ENCODE measurements at regions not wholly inside any gene's neighbourhood (a gene's known extent, or its start where the extent isn't known, plus 50 kb on each side); places are given as distances from the start of the nearest gene placed in this dataset.

DNA sequence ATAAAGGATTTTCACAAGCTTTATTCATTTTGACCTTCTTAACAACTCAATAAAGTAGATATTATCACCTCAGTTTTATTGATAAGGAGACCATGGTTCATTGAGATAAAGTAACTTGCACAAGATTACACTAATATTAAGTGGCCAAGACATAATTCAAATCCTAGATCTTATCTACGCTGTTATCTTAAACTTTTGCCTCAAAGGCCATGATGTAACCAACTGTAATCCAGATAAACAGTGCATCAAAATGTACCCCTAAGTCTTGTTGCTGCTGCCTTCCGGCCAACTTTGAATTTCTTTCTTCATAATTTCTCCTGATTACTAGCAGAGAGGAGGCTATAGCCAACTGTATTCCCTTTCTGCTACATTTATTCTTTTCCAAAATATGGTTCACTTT, 1094.8 kb upstream of the PIK3C3 start:
- no peak for DNase-seq (ENCODE audit: extremely low read depth in 1 of 11, low read depth in 9 of 11, low spot score in 4 of 11)

- no peak for DNase-seq (ENCODE audit: extremely low read depth in 1 of 11, low read depth in 9 of 11, low spot score in 4 of 11)
Observed at GRCh38 chr18:40855661-40856060, 1099.4 kb upstream of the PIK3C3 start.

GRCh38 chr18:40852406-40852805, 1102.6 kb upstream of the PIK3C3 start:
- no peak for DNase-seq (ENCODE audit: extremely low read depth in 1 of 11, low read depth in 9 of 11, low spot score in 4 of 11)

DNA sequence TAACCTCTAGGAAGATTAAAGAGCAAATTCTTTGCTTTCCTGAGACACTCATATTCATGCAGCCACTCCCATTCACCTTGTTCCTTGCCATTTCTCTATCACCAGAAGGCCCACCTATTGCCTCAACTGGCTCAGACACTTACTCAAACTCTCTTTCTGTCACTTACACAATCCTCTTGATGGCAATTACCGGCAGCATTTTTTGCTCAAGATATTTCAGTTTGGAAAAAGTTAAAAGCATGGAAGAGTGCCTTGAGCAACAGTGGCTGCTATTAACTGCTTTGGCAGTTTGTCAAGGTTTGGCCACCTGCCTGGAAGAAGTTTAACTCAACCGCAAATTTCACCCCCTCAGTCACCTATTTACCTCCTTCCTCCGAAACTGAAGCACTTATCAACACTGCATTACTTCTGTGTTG, 1104.0 kb upstream of the PIK3C3 start:
- DNase-seq (ENCODE audit: extremely low read depth in 1 of 11, low read depth in 9 of 11, low spot score in 4 of 11) = peak in 9 of 11 donors; percentile 11 to 32 (median 18)

- DNase-seq (ENCODE audit: extremely low read depth in 1 of 11, low read depth in 9 of 11, low spot score in 4 of 11) = no peak
Observed at GRCh38 chr18:40849886-40850285, 1105.1 kb upstream of the PIK3C3 start.

DNA sequence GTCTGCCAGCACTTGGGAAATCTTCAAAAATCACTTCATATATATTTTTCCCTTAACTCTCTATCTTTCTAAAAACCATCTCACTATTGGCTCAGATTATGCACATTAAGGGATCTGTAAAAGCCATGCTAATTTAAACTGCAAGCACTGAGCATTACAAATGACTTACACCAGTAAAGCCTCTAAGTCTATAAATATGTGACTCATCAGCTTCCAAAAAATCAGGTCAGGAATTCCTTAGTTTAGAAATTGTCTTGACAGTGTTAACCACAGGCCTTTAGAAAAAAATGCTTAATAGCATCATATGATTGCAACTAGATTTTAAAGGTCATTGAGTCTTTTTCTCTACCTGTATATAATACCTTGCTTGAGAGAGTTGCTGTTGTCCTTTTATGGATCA, 1113.6 kb upstream of the PIK3C3 start:
- no peak for DNase-seq (ENCODE audit: extremely low read depth in 1 of 11, low read depth in 9 of 11, low spot score in 4 of 11)

GRCh38 chr18:40841063-40841462, 1114.0 kb upstream of the PIK3C3 start:
- DNase-seq (ENCODE audit: extremely low read depth in 1 of 11, low read depth in 9 of 11, low spot score in 4 of 11) = no peak

- no peak for DNase-seq (ENCODE audit: extremely low read depth in 1 of 11, low read depth in 9 of 11, low spot score in 4 of 11)
Observed at GRCh38 chr18:40832362-40832761, 1122.7 kb upstream of the PIK3C3 start.

GRCh38 chr18:40824291-40824690, 1130.7 kb upstream of the PIK3C3 start:
- DNase-seq (ENCODE audit: extremely low read depth in 1 of 11, low read depth in 9 of 11, low spot score in 4 of 11) = no peak

GRCh38 chr18:40821596-40822243, 1133.3 kb upstream of the PIK3C3 start:
- DNase-seq (ENCODE audit: extremely low read depth in 1 of 11, low read depth in 9 of 11, low spot score in 4 of 11) = no peak

DNA sequence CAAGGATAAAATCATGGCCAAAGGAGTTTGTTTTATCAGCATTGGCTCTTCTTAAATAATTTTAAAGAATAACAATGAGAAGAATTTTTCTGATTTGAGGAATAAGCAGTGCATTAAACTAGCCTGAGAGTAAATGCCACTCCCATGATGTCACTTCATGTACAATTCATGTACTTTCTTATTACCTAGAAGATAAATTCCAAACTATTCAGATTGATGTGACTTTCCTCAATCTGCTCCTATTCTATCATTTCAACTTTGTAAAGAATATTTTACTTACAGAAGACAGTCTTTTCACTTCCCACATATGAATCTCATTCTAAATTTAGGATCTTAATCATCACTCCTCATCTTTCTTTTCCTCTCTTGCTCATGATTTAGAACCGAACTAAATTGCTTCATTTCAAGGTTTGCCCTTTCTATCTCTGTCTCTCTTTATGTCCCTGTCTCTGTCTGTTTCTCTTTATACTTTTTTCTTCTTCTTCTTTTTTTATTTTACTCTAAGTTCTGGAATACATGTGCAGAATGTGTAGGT, 1142.0 kb upstream of the PIK3C3 start:
- no peak for DNase-seq (ENCODE audit: extremely low read depth in 1 of 11, low read depth in 9 of 11, low spot score in 4 of 11)

- no peak for DNase-seq (ENCODE audit: extremely low read depth in 1 of 11, low read depth in 9 of 11, low spot score in 4 of 11)
Observed at GRCh38 chr18:40810372-40810771, 1144.7 kb upstream of the PIK3C3 start.

DNA sequence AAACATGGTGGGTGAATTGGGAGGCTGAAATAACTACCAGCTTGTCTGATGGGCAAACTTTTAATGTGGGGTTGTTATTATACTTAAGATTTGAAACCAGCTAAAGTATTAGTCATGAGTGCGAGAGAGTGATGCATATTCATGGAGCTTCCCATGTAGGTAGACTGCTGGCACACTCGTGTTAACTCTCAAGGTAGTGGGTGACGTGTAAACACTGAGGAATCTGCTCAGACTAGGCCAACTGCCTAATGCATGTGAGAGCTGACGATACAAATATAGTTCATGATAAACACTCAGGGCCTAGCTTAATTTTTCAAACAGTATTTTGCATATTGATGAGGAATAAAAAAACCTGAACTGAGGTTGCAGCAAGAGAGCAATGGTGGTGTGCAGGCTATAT, 1165.7 kb upstream of the PIK3C3 start:
- DNase-seq (ENCODE audit: extremely low read depth in 1 of 11, low read depth in 9 of 11, low spot score in 4 of 11) = no peak

- DNase-seq (ENCODE audit: extremely low read depth in 1 of 11, low read depth in 9 of 11, low spot score in 4 of 11) = no peak
Observed at GRCh38 chr18:40782453-40783130, 1172.4 kb upstream of the PIK3C3 start.

DNA sequence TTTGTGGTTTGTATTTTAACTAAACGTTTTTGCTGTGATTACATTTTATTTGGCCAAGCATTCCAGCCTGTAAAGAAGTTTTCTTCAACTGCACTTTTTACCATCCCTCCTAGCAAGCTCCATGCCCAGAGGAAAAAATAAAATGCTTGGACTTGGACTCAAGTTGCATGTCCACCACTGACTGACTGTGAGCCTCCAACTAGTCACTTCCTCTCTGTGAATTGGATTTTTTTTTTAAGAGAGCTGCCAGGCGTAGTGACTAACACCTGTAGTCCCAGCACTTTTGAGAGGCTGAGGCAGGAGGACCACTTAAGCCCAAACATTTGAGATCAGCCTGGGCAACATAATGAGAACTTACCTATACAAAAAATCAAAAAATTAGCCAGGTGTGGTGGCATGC, 1185.2 kb upstream of the PIK3C3 start:
- no peak for DNase-seq (ENCODE audit: extremely low read depth in 1 of 11, low read depth in 9 of 11, low spot score in 4 of 11)

DNA sequence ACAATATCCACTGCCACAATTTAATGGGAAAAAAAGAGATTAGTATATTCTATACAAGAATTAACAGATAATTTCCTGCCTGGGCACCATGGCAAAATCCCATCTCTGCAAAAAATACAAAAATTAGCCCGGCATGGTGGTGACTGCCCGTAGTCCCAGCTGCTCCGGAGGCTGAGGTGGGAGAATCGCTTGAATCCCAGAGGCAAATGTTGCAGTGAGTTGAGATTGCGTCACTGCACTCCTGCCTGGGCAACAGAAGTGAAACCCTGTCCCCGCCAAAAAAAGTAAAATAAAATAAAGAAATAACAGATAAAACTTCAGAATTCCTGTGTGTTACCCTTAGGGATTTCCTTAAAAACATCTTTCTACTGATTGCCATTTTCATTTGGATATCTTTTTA, 1194.8 kb upstream of the PIK3C3 start:
- no peak for DNase-seq (ENCODE audit: extremely low read depth in 1 of 11, low read depth in 9 of 11, low spot score in 4 of 11)

- no peak for DNase-seq (ENCODE audit: extremely low read depth in 1 of 11, low read depth in 9 of 11, low spot score in 4 of 11)
Observed at GRCh38 chr18:40754477-40754876, 1200.6 kb upstream of the PIK3C3 start.

DNA sequence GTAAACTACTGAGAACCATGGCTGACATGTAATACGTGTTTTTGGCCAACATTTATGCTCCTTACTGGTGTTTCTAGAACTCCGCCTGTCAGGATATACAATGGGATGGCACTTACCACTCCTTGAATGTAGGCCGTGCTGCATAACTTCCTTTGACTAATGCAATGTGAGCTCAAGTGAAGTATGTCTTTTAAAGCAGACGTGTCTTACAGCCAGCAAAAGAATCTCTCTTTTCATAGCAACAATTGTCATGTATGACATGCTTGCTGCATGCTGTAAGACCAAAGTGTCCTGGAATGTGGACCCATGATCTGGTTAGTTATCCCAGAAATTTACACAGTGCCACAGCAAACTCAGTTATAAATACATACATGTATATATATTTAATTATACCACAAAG, 1202.7 kb upstream of the PIK3C3 start:
- DNase-seq (ENCODE audit: extremely low read depth in 1 of 11, low read depth in 9 of 11, low spot score in 4 of 11) = no peak

GRCh38 chr18:40751186-40751585, 1203.8 kb upstream of the PIK3C3 start:
- no peak for DNase-seq (ENCODE audit: extremely low read depth in 1 of 11, low read depth in 9 of 11, low spot score in 4 of 11)

- DNase-seq (ENCODE audit: extremely low read depth in 1 of 11, low read depth in 9 of 11, low spot score in 4 of 11) = no peak
Observed at GRCh38 chr18:40739029-40739428, 1216.0 kb upstream of the PIK3C3 start.
